ENCODE measurements at regions not wholly inside any gene's neighbourhood (a gene's known extent, or its start where the extent isn't known, plus 50 kb on each side); places are given as distances from the start of the nearest gene placed in this dataset.

DNA sequence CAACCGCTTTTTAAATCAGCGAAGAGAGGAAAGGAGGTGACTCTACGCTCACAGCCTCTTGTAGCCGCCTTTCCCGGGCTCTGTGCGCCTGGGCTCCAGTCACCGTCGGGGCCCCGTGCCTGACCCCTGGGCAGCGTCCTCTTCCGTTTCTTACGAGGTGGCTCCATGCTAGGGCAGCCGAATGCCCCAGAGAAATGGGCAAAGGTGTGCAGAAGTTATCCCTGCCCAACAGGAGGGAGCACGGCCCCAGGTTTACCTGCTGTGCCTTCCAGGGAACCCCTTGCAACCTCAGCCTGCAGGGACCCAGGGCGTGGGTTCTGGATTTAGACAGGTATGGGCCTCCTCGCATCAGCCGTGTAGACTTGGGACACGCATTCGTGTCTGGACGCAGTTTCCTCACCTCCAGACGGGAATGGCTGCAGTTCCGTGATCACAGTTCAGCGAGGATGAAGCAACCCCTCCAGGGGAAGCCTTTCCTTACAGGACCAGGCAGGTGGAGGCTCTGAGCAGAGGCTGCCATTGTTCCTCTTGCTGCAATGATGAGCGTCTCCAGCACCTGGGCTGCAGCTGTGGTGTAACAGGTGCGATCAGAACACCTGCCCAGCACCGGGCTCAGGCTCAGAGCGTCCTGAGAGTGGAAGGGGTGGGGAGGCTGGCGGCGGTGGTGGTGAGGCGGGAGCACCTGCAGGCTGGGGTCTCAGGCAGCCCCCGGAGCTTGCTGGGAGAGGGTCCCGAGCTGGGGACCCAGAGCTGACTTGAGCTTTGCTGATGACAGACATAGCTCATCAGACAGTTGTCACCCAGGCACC, 81.3 kb upstream of the BHLHE23 start:
- no peak for DNase-seq

DNA sequence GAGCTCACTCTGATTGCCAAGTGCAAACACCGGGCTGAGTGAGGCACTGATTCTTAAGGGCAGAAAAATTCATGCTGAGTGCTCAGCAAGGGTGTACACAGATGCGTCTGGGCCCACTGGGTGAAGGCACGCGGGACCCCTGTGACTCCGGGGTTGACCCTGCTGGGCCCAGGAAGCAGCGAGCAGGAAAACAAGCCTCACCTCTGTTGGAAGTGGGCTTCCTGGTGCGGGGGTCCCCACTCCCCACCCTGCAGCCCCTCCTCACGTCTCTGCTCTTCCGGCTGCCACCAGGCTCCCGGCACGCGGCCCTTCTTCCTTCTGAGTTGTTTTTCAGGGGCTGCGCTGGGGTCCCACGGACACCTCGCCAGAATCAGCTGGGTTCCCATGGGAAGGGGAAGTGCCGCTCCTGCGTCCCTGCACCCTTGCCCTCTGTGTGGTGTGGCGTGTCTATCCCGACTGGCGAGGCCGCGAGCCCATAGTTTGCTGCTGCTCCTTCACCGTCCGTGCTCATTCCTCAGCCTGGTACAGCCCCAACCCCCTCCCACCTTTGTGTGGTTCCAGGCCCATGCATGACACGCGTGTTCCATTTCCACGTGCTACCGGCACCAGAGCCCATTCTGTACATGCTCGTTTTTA, 80.6 kb upstream of the BHLHE23 start:
- DNase-seq = no peak

DNA sequence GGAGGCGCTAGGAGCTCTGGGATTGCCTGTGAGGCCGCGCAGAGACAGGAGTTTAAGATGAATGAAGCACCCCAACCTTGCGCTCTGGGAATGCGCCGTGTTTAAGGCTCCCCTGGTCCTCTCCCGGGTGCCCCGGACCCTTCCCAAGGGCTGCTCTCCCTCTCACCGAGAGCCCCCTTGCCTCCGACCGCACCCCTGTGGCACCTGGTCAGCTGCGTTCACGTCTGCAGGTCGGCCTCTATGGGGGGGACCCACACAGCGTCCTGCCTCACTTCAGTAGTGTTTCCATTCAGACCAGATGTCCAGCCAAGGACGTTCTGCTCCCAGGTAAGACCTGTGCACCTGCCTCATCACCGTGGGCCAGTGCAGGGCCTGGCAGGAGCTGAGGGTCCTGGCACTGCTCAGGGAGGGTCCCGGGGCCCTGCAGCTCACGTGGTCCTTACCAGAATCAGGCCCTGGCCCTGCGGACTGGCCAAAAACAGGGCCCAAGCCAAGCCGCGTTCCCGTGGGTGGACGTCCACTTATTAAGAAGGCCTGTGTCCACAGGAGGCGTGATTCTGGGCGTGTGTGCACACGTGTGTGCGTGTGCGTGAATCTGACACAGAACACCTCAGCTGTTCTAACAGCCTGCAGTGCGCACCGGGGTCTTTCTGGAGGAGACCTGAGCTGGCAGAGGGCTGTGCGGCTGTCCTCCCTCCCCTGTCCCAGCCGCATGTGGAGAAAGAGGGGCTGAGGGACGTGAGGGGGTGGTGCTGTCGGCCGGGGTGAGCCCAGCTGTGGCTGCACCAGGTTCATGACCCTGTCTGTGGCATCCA, 79.9 kb upstream of the BHLHE23 start:
- DNase-seq = no peak

DNA sequence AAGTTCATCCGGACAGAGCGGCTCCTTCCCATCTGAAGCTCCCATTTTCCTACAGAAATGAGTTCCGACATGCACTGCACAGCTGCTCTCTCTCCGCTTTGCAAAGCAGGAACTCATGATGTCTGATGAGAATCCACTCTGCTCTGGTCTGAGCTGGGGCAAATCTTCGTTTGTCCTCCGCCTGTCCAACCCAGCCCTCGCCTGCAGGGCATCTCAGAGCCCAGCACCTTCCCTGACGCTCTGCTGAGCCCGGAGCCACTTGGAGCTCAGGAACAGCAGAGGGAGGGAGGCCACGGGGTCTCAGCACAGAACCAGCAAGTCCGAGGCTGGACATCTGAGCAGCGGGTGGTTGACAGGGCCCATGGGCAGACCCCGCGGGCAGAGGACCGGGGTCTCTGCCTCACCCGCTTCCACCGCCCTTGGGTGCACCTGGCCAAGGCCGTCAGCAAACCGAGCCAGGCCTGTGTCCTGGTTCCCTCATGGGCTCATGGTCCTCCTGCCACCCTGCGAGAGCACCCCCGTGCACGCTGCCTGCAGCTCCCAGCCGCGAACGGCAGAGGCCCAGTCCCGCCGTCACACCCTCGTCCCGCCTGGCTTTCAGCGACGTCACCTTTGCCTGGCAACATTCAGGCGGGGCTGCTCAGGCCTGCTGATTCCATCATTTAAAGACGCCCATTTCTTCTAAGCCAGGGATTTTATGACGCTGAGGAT, 78.5 kb upstream of the BHLHE23 start:
- no peak for DNase-seq

DNA sequence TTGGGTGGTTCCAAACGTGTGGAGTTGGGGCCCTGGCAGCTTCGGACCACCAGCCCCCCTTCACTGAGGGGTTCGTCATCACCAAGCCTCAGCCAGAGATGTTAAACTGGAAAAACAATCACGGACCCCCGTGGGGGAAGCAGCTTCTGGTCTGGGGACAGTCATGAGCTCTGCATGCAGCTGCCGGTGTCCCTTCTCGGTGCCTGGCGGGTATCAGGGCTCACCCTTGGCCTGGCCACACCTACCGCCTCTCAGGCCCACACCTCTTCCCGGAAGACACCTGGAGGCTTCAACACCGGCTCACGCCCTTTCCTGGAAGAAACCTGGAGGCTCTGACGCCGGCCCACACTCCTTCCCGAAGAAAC, 77.8 kb upstream of the BHLHE23 start:
- no peak for DNase-seq

DNA sequence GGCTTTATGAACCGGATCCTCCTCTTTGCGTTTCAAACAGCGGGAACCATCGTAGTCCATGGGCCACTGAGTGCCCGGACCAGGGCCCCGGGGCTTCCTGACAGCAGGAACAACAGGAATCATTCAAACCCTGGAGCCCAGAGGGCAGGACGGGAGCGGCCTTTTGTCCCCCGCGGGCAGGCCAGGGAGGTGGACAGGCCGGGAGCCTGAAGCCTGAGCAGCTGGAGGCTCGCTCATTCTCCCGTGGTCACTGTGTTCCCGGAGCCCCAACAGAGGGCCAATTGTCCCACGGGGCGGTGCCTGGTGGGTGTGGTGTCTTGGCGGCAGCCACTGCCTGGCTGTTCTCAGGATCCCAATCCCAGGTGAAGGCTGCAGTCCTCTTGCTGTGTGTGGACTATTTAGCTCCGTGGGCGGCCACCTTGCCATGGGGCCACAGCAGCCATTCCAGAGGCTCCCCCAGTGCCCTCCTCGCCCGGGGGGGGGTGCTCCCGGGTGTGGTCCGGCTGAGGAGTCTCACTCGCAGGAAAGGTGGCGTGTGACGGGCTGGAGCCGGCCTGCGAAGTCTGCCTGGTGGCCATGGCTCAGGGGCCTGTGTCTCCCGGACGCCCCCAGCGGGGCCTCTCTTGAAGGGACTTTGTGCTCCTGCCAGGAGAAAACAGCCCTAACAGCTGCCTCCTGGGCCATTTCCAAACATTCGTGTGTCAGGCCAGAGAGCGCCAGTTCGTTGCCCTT, 77.2 kb upstream of the BHLHE23 start:
- peak in 3 of 56 donors; percentile 8 to 11 (median 9) for DNase-seq

DNA sequence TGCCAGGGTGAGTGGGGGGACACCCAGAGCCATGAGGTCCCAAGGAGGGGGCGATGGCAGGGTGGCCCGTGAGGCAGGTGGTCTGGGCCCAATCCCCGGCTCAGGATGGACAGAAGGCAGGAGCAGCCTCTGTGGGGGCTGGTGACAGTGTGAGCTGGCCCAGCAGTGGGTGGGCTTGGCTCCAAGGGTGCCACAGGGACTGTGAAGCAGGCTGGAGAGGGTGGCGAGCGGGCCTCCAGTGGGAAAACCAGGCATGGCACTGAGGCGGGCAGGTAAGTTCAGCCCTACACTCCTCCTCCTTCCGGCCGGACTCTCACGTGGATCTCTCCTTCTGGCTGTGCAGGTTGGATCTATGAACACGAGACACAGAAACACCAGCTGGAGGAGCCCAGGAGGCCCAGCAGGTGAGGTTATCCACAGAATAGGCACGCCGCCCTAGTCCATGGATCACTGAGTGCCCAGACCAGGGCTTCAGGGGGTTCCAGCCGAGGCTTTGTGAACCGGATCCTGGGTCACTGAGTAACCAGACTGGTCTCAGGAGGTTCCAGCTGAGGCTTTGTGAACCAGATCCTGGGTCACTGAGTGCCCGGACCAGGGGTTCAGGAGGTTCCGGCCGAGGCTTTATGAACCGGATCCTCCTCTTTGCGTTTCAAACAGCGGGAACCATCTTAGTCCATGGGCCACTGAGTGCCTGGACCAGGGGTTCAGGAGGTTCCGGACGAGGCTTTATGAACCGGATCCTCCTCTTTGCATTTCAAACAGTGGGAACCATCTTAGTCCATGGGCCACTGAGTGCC, 76.4 kb upstream of the BHLHE23 start:
- DNase-seq = no peak

DNA sequence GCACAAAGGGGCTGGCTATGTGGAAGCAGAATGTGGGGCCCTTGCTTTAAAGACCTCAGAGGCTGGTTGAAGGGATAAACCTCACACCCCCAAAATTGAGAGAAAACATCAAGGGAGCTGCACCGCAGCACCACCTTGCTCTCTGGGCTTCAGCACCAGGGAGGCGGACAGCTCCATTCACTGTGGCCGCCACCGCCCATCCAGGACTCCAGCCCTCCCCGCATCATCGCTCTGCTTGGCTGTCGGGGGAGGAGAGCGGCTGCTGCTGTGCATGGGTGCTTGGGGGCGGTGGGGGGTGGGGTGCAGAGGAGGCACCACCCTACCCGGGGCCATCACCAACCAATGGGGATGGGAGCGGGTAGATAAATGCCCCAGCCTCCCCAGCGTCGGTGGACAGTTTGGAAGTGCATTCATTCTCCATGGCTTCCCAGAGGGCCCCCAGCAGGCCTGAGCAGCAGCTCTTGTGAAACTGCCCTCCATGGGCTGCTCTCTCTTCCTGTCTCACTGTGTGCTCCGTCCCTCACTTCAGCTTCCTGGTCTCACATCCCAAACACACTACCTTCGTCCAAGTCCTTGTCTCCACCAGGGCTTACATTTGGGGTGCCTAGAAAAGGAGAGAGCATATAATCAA, 75.7 kb upstream of the BHLHE23 start:
- peak in 2 of 56 donors; percentile 34 to 50 for DNase-seq

DNA sequence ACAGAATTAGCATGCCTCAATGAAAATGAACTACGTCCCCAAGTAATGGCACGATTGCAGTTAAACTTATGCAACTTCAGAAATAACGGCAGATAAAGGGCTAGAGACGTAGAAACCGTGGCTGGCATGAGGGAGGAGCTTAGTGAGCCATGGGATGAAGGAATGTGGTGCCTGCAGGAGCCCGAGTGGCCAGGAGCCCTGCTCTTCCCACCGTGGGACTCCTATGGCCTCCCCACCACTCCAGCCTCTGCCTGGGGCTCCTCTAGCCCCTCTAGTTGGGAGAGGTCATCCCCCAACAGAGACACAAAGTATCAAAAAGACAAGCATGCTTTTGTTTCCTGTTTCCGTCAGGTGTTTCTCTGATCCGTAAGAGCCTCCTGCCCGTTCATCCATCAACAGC, 75.1 kb upstream of the BHLHE23 start:
- DNase-seq = no peak

DNA sequence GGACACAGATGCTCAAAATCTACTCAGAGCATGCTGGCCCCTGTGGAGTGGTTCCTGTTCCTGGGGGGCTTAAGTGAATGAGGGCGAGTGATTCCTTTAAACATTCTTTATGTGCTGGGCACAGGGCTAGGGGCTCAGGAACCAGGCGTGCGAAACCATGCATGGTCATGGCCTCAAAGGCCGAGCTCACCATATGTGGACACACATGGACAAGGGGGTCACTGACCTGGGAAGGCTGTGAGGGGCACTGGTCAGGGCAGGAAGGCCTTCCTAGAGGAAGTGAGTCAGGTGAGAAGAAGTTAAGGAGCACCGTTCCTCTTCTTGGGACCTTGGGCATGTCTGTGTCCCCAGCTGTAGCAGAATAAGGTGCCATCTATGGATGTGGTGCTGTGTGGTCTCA, 74.6 kb upstream of the BHLHE23 start:
- no peak for DNase-seq

DNA sequence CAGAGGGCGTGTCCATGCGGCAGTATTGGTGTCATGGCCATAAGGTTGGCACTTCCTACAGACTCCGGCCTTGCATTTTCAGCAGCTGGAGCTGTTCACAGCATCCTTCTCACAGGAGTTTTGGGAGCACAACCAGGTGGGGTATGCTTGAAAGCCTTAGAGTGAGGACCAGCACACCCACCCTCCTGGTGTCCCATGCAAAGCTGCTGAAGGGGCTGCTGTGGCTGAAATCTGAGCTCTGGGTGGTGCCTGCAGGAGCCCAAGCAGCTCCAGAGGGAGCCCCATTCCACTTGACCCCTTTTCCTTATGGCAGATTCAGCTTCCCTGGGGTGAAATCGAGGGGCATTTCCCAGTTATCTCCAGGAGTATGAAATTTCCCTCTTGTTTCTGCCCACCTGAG, 74.0 kb upstream of the BHLHE23 start:
- DNase-seq = no peak

DNA sequence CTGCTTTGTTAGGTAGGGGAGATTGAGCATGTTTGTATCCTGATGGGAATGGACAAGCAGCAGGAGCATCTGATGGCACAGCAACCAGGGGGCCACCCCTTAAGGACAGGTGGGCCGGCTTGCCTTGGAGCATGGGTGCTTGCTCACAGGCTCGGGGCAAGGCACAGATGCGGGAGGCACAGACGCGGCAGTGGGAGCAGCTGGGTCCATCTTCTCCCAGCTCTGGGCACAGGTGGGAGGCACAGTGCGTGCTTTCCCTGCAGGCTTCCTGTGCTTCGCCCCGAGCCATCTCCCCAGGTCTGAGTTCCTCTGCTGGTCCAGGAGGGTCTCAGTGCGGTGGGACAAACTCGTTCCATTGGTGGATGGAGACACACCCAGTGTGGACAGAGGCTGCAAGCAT, 73.6 kb upstream of the BHLHE23 start:
- no peak for DNase-seq

DNA sequence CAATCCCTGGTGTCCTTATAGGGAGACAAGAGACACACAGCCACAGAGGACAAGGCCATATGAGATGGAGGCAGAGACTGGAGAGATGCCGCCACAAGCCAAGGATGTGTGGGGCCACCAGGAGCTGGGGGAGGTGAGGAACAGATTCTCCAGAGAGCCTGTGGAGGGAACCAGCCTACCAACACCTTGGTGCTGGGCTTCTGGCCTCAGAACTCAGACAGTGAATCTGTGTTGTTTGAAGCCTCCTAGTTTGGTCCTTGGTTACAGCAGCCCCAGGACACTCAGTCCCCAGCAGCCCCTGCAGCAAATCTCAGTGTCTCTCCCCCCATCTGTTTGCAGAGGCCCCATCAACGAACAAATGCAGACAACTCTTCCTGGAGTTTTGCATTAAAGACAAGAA, 73.2 kb upstream of the BHLHE23 start:
- DNase-seq = no peak

DNA sequence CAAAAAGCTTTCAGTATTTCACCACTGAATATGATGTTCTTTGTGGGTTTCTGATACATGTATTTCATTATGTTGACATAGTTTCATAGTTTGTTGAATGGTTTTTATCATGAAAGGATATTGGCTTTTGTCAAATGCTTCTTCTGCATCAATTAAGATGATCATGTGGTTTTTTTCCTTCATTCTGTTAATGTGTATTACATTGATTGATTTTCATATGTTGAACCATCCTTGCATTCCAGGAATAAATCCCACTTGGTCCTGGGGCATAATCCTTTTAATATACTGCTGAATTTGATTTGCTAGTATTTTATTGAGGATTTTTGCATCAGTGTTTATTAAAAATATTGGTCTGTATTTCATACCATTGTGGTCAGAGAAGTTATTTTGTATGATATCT, 70.9 kb upstream of the BHLHE23 start:
- DNase-seq = no peak

DNA sequence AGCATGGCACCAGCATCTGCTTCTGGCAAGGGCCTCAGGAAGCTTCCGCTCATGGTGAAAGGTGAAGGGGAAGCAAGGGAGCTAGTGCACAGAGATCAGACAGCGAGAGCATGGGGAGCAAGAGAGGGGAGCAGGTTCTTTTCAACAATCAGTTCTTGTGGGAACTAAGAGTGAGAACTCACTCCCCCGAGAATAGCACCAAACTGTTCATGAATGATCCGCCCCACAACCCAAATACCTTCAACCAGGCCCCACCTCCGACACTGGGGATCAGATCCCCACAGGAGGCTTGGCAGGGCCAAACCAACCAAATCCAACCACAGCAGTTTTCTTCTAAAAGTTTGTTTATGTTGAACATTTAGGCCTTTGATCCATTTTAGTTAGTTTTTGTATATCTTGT, 69.7 kb upstream of the BHLHE23 start:
- DNase-seq = no peak

DNA sequence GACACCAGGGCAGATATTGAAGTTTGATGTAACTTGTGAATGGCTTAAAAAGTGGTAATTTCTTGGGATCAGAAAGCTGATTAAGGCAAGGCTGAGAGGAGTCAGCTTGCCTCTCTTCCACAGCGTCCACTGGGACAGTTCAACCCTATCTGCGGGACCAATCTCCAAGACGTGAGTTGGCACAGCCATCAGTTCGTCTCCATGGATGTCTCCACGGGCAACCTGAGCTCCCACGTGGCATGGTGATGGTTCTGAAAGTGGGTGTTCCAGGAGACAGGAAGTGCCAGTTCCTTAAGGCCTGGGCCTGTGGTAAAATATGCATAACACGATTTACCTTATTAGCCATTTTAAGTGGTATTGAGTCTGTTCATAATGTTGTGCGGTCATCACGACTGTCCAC, 67.9 kb upstream of the BHLHE23 start:
- no peak for DNase-seq

DNA sequence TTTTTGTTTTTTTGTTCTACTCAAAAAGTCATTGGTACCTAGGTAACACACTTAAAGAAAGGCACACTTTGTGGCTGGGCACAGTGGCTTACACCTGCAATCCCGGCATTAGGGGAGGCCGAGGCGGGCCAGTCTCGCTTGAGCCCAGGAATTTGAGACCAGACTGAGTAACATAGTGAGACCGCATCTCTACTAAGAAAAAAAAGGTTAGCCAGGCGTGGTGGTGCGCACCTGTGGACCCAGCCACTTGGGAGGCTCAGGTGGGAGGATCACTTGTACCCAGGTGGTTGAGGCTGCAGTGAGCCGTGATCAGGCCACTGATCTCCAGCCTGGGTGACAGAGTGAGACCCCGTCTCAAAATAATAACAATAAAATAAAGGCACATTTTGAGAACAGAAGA, 67.4 kb upstream of the BHLHE23 start:
- DNase-seq = no peak

DNA sequence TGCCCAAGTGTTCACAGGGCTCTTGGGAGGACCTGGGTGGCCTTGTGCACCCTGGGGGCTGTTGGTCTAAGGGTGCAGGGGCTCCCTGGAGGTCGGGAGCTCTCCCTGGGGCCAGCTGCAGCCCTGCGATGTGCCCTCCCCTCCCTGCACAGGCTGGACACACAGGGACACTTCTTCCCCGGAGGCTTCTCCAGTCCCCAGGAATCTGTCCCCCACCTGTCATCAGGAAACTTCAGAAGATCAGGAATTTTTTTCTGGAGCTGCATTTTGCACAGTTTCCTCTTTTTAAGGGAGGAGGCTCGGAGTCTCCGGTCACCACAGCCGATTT, 66.9 kb upstream of the BHLHE23 start:
- DNase-seq = no peak

DNA sequence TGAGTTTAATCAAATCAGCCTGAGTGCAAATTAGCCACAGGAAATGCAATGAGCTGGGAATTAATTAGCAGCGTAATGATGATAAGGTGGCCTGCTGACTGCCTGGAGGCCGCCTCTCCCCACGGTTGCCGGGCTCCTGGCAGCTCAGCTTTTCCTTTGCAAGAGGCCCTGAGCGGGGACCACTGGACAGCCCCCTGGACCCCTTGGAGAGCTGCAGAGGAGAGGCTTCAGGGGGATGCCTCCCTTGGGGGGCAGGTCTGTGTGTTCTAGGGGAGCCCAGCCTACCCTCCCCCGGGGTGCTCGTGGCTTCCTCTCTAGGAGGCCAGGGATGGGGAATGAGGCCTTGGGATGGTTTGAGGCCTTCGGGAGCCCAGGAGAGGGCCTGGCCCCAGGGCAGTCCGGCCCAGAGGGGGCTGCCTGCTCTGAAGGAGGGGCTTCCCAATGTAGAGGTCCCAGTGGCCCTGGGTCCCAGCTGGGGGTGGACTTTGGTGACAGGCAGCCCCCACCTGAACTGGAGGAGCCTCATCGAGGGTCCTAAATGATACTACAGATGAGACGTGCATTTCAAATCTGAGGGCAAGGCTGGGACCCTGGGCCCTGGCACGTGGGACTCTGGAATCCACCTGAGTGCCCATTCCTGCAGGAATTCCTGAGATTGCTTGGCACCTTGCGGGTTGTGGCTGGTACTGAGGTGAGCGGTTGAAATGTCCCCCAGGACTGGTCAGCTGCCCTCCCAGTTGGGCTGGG, 66.4 kb upstream of the BHLHE23 start:
- no peak for DNase-seq

All from nucleus accumbens (tissue), 56 donors.